Ecto neural progenitor cell (in vitro differentiated cells): ENCODE measurements at regions not wholly inside any gene's neighbourhood (a gene's known extent, or its start where the extent isn't known, plus 50 kb on each side); places are given as distances from the start of the nearest gene placed in this dataset.

Source experiments
- DNase-seq: peaks from one replicate; pipeline ENCODE4 v3.0.0-alpha.2; 2018; ENCODE audit warnings: low spot score

DNA sequence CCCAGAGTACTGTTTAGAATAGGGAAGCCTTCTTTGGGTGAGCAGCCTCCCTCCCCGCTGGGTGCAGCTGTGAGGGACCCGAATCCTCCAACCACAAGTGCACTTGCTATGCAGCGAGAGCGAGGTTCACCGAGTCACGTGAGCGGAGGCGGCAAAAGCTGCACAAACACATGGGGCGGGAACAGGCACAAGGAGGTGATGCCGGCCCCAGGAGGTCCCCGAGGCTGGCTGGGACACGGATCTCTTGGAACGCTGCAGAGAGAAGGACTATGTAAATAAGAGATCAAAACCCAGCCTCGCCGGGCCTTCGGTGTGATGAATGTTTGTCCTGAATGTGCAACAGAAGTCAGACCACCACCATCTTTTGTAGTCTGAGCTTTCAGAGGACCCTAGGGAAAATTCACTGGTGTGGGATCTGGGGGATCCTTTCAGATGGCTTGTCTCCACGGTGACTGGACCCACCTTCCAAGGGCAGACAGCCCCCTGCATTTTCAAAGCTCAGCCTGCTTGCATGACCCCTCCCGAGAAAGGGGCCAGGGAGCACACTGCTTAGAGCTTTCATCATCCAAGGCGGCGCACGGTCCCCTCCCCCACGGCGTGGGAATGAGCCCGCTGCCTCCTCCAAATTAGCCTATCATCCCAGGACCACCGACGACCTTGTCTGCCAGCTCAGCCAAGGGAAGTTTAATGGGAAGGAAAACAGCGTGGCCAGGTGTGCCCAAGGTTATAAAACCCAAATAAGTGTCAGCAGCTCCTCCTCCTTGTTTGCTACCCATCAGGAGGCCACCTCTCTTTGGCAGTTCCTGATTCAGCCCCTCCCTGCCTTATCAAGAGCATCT lies 327.7 kb downstream of the CXCL12 start:
- DNase-seq, result no peak

DNA sequence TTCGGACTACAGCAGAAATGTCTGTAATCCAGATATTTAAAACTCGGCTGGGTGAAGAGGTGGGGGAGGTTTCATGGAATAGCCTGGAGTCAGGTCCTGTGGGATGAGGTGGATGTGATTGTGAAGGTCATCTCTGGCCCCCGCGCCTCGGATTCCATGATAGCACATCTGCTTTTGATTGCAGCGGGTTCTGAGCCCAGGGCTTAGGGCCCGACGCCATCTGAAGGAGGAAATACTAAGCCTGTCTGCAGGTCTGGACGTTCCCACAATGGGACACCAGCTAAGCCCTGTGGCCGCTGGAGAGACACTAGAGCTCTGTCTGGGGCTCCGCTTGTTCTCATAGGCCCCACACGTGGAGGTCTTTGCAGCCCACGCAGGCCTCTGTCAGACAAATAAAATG lies 328.7 kb downstream of the CXCL12 start:
- no peak for DNase-seq

DNA sequence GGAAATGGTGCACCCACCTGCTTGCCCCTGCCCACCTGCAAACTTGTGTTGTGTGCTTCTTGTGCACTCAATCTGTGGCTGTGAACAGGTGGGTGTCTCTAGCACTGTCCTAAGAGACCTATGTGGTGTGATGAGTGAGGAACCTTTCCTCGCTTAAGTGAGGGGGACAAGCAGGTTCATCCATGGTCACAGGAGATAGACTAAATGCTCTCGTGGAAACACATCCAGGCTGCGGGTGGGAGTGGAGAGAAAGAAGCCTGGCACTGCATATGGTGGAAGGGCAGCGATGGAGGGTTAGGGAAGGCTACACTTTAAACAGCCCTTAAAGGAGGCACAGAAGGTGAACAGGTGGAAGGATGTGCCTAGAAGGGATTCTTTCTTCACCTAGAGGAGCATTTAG lies 330.9 kb downstream of the CXCL12 start:
- DNase-seq, result no peak

DNA sequence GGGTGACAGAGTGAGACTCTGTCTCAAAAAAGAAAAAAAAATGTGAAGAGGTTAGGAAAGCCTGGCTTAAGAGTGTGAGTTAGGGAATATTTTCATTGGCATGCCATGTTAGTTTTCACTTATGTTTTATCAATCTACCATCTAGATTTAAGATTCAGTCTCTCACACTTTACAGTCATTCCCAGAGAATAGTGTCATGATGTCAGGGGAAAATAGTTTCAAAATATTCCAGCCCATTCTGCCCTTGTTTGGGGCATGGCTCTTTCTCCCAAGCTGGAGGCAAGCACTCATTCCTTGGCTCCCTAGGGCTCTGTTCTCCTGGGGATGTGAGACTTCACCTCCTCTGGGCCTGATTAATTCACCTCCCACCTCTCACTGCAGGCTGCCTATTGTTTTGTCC lies 331.5 kb downstream of the CXCL12 start:
- no peak for DNase-seq

DNA sequence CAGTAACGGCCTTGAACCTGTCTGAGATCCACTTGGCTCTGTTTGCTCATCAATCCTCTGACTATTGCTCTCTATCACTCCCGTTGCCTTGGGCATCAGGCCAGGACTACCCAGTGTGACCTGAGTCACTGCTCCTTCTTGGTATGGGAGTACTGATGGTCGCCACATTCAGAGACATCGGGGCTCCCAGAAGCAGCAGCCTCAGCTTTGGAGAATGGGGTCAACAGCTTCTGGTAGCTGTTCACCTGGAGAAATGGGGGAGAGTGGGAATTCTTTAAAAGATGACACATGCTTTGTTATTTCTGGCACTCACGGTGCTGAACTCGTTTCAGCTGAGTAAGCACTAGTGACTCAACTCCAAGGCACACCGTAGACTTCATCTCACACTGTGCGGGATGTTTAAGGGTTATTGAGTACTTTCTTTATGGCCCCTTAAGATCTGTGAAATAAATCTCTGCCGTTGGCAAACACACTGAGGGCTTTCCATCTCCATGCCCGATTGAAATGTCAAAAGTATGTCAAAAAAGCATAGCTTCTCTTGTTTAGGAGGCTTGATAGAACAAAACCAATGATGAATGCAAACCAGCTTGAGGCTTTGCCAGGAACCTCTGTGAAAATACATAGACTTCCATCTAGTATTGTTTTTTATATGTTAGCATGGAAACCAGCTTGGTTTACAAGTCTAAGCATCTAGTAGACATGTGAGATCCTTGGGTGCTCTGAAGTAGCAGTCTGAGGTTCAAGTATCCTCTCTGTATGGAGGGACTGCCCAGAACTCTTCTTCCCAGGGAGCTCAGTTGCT lies 333.1 kb downstream of the CXCL12 start:
- no peak for DNase-seq

DNA sequence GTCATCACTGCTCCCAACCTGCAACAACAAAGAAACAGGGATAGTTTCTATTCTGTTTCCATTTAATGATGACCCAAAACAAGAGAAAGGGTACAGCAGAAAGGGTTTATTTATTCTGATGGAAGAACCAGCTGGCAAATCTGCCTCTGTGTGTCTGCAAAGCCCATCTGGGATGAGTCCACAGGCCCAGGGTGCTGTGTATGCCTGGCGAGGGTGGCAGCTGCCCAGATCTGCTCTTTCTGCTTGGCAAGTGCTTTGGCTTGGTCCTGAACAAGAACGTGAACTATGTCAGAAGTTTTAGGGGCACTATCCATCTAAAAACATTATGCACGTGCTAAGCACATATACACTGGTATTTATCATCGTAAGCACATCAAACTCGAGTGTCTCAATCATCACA lies 333.8 kb downstream of the CXCL12 start:
- DNase-seq, result no peak

DNA sequence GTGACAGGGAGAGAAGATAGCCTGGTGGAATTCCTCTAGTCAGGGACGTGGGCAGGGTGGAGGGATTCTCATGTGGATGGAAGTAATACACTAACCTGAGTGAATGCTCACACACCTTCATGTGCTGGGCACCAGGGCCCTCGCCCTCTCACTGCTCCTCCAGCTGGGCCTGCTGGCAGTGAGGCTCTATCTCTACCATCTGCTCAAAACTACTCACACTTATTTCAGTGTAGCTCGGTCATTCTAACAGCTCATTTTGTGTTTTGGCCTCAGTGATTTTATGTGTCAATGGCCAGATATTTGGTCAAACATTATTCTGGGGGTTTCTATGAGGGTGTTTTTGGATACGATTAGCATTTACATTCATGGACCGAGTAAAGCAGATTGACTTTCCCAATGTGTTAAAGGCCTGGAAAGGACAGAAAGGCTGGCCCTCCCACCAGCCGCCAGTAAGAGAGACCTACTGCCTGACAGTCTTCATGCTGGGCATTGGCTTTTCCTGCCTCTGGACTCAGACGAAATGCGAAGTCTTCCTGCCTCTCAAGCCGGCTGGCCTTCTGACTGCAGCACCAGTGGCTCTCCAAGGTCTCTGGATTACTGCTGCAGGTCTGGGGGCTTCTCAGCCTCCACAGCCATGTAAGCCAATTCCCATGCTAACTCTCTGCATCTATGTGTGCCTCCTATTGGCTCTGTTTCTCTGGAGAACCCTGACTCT lies 335.4 kb downstream of the CXCL12 start:
- DNase-seq, result no peak

DNA sequence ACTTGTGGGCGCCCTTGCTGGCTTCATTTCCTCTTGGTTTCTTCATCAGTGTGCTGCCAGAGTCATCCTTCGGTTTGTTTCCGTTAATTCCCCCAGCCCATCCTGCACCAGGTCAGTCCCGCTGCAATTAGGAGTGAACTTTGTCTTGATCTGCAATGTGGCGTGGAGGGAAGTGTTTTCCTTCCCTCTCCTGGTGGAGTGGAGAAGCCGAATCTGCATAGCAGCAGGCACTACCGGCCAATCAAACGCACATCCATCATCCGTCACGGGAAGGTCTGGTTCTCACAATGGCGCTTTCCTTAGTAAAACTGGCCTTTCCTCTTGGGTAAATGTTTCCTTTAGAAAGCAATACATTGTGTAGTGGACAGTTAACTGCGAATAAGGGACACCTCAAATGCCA lies 337.5 kb downstream of the CXCL12 start:
- DNase-seq, result no peak

DNA sequence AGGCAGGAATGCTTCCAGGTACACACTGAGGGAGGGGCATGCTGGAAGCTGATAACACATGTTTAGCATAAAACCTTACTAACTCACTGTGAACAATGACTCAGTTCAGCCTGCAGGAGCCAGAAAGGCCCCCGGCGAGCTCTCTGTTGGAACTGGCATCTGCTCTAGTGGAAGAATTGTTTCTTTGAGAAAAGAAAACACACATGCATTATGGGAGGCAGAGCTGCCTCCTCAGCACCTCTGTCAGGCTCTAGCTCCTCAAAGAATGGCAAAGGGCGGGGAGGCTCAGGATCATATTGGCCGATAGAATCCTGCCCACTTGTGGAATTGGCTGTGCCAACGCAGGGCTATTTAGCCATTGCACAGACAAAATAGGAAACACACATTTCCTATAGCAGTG lies 338.3 kb downstream of the CXCL12 start:
- no peak for DNase-seq

DNA sequence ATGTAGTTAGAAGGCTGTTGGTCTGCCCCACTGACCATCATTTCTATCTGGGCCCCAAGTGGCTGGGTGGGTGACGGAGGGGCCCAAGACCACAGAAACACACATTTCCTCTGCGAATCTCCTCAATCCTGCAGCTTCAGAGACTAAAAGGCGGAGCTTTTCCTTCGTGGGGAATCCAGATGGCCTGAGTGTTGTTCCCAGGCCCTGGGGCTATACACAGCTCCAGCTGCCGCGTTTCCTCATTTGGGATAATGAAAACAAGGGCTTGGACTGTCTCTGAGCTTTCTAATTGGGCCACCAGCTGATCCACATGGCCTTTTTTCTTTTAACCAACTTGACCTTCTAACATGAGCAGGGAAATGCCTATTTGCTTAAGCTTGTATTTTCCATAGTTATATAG lies 339.9 kb downstream of the CXCL12 start:
- DNase-seq, result no peak

DNA sequence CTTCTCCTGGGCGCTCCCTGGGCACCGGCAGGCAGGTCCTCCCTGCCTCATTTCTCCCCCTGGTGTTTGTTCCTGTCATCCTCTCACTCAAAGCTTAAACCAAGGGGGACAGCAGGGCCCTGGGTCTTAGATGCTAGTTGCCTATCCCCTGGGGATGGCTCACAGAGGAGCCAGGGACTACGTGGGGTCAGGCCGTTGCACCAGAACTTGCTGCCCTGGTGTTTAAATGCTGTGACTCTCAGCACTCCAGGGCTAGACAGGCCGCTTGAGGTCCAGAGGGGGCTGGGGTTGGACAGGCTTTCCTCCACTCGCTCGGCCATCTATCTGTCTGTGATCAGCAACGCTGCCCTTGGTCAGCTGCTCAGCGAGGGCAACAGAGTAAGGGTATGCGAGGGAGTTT lies 340.3 kb downstream of the CXCL12 start:
- DNase-seq, result no peak

DNA sequence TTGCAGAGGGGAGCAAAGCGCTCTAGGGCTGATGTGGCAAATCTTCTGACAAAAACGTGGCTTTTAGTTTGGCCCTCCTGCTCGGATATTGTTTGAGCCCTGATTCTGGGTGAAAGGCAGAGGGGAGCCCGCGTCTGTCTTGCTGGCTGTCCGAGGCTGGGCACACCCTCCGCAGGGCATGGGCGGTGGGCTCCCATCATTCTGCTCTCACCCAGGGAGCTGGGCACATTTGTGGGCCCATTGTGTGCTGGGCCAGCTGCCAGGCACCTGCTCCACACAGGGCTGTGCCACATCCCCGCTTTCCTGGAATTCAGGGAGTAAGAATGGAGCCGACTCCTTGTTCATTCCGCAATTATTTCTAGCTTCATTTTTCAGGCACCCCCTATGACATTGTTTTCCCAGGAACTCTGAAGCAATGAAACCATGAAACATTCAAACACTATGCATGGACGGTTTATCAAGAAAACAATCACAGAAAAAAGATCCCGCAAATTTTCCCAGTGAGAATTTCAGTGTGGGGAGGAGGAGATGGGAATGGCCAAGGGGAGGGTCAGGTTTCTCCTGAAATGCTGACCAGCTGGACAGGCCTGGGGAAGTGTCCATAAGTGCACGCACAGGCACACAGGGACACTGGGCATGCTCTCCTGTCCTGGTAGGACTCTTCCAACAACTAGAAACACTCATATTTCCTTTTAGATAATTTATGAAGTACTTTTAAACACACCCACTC lies 341.1 kb downstream of the CXCL12 start:
- no peak for DNase-seq

DNA sequence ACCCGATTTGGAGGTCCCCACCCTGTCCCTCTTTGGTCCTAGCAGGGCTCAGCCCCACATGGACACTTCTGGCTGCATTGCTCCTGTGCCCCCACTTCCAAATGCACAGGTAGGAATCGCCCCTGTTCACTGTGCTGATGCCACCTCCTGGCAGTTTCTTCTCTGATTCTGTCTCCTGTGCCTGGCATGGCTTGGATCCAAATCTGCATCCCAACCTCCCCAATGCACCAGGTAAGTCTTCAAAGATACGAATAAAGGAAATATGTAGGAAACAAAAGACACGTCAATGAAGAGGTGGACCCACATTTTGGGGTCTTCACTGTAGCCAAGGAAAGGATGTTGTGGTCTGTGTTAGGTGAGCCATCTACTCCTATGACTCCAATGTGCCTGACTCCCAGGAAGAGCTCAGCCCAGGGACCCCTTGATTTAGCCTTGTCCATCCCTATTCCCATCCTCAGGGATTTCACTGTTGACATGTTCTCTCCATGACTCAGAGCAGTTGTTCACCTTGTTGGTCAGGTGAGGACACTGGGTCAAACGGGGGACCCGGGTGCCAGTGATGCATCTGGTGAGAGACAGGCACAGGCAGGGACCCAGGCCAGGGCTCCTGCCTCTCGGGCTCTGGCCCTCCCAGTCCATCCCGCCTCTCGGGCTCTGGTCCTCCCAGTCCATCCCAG lies 341.8 kb downstream of the CXCL12 start:
- DNase-seq, result peak; percentile 18

DNA sequence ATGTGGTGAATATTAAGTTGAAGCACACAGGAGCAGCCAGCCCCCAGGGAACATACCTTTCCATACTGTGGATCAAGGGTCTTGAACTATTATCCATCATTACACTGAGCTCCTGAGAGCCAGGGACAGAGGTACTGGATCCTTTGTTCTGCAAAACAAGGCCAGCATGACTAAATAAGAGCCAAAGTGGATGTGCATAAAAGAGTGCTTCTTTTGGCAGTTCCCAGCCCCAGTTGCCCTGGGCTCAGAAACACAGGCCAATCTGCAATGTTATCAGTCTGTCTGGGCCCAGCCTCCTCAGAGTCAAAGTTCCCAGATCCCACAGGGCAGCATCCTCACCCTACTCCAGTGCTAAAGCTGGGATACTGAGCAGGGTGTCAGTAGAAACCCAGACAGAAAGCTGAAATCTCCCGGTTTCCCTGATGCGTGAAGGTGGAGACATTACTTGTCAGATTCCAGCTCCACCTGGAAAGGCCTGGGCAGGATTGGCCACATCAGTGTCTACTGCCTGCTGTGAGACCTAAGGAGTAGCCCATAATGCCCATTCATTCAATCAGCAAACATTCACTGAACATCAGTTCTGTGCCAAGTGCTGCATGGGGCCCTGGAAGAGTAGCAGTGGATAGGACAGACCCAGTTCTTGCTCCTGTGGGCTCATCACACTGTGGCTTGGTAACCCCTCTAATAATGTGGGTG lies 342.7 kb downstream of the CXCL12 start:
- peak; percentile 16 for DNase-seq

DNA sequence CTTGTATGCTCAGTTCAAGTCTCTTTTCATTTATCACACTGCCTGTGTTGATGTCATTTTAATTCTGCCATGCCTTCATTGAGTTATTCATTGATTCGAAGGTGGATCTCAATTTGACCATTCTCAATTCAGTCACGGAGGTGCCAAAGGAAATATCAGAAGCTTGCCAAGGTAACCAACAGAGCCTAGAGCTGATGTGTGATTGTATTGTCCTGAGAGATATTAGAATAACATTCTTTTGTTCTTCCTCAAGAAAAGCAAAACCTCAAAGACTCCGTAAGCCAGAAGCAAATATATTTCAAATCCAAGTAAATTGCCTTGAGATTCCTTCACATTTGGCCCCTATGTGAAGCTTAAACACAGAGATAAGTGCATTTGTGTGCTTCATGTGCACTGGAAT lies 345.3 kb downstream of the CXCL12 start:
- DNase-seq, result no peak

DNA sequence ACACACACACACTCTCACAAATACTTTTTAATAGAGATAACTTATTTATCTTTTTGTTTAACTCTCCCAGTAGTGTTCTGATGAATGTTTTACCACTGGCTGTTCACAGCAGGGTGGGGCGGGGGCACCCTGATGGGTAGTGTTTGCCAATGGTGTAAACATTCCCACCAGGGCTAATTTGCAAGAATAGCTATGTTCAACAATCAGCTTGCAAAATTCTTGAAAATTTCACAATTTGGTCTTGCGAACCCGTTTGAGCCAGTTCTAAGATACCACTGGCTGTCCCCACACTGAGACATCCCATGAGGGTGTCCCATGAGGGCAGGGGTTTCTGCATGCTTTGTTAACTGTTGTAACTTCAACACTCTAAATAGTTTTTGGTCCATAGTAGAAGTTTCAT lies 348.5 kb downstream of the CXCL12 start:
- DNase-seq, result peak; percentile 1

DNA sequence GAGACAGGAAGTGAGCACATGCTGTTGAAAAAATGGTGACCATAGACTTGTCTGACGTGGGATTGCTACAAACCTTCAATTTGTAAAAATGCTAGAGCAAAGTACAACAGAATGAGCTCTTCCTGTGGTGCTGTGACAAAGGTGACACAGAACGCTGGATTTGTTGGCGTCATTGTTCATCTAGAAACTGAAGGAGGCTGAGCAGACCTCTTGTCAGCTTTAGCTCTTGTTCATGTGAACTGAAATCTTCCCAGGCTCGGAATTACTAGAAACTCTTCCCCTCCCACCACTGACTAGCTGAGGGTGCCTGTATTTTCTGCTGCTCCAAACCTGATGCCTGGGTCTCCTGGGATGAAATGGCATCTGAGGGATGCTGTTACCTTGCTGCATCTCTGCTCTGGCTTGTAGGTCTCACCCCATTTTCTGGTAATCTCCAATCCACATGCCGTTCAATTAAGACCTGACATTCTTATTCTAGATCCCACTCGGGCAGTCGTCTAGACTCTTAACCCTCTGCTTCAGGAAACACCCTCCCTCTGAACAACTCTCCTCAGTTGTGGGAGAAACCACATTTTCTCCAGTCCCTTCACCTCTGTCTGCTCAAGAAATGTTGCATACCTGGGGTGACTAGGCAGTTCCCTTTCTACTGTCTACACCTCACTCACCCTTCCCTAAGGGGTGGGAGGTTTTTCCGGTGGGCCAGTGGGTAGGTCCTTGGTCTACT lies 349.3 kb downstream of the CXCL12 start:
- peak; percentile 19 for DNase-seq

DNA sequence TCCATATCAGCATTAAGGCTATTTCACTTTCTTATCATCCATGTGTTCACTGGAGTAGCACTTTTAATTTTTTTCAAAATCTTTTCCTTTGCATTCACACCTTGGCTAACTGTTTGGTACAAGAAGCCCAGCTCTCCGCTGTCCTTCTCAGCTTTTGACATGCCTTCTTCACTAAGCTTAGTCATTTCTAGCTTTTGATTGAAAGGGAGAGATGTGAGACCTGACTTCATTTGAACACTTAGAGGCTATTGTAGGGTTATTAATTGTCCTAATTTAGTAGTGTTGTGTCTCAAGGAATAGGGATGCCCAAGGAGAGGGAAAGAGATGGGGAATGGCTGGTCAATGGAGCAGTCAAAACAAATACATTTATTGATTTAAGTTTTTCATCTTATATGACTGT lies 350.0 kb downstream of the CXCL12 start:
- DNase-seq, result no peak

DNA sequence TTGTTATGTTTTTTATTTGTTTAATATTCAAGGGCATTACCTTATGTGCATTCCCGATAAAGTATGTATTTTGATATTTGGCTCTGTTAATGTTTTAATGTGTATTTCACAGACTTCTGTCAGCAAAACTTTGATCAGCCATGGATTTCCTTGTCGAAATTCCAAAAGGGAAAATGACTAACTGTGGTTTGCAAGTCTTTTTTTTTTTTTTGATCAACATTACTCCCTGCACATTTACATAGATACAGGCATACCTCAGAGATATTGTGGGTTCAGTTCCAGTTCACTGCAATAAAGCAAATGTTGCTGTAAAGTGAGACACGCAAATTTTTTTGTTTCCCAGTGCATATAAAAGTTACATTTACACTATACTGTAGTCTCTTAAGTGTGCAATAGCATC lies 351.9 kb downstream of the CXCL12 start:
- DNase-seq, result no peak

DNA sequence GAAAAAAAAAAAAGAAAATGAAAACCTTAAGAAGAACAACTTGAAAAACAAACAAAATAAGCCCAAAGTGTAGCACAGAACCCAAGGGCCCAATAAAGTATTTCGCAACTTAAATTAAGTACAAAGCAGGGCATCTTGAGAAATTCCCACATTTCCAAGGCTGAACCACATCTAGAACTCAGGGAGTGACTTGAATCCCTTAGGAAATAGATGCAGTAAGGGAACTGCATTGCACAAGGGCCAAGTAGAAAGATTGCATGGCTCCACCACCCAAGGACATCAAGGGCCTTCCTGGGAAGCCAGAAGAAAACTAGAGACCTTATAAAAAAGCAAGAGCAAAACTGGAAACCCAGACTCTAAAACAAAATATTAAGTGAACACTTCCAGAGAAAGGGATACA lies 352.7 kb downstream of the CXCL12 start:
- DNase-seq, result no peak
